Bone marrow (tissue), 2 donors: ENCODE measurements at regions not wholly inside any gene's neighbourhood (a gene's known extent, or its start where the extent isn't known, plus 50 kb on each side); places are given as distances from the start of the nearest gene placed in this dataset.

Experiments used
- DNase-seq, 2 donors: peaks; one replicate each; lab custom pipeline; 2025; lab: John Stamatoyannopoulos, UW

DNA sequence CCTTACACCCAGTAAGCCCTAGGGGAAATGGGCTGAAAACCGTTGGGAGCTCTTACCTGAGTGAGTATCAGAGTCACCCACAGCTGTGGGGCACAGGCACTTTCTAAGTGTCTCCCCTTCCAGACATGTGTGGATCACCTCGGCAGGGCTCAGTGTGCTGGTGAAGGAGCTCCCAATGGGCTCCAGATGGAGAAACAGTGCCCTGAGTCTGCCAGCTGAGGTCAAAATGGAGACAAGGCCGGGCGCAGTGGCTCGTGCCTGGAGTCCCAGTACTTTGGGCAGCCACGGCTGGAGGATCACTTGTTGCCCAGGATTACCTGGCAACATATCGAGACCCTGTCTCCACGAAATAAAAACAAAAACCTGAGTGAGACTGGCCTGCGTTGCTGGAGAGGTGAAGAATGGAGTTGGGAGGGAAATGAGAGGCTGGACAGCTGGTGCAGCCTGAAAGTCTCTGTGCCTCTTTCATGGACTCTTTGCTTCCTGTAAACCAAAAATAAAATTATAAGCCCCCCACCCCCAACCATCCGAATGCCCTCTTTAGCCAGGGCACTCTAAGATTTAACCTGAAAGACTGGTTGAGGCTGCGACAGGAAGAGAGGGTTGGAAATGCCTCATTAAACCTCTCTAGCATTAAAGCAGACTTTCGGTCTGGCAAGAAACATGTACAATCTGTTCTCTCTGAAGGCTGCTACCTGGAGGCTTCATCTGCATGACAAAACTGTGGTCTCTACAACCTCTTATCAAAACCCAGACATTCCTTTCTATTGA is 111.8 kb downstream of the SNX19 start:
- no peak for DNase-seq

DNA sequence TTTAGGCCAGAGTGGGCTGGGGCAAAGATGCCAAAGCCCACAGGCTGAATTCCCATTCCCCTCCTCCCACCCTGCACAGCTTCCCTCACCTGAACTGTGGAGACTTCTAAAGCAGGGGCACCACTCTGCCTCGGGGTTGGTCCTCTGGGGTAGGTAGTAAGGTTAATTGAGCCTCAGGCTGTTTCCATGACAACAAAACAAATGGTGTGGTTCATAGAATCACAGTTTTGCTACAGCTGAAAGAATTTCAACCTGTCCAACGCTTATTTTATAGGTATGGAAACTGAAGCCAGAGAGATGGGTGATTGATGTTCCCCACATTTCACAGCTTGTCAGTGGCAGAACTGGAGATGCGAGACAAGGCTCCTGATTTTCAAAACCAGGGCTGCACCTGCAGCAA is 109.5 kb downstream of the SNX19 start:
- no peak for DNase-seq

DNA sequence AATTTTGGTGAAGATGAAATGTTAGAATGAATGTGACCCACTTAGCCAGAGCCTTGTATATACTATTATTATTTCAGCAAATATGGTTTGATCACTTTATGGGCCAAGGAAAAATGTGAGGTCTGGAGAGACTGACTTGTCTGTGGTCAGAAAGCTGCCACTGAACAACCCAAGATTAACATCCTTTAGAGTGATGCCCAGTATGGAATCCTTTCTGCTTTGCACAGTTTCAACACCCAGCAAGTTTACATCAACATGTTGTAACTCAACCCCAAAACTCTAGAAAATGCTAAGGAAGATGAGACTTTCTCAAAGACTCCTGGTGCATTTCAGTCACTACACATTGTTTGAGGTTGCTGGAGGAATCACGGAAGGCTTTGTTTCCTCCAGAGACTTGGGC is 107.7 kb downstream of the SNX19 start:
- DNase-seq = no peak

DNA sequence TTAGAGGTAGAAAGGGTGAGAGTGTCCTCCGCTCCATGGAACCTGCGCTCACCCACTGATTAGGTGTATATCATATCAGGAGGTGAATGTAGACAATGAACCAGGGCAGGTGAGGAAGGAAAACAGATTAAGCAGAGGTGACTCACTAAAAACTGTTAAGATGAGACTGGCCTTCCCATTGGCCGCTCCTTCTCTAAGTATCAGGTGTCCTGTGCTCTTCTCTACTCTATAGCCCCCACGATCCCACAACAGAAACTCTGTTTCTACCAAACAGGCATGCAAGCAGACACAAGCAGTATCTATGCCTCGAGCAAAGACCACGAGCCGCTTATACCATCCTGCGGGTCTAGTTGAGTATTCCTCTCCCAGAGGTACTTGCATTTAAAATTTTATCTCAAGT is 103.1 kb downstream of the SNX19 start:
- no peak for DNase-seq

DNA sequence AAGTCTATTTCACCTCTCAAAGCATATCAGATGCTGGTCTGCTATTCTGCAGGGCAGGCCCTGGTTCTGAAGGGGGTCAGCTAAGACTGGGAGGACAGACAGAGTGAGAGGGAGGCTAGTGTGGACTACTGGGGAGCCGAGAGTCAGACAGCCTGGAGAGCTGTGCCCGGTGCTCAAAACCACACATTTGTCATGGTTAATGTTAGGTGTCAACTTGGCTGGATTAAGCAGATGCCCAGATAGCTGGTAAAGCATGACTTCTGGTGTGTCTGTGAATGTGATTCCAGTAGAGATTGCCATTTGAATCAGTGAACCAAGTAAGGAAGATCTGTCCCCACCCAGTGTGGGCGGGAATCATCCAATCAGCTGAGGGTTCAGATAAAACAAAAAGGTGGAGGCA is 102.6 kb downstream of the SNX19 start:
- DNase-seq = no peak

DNA sequence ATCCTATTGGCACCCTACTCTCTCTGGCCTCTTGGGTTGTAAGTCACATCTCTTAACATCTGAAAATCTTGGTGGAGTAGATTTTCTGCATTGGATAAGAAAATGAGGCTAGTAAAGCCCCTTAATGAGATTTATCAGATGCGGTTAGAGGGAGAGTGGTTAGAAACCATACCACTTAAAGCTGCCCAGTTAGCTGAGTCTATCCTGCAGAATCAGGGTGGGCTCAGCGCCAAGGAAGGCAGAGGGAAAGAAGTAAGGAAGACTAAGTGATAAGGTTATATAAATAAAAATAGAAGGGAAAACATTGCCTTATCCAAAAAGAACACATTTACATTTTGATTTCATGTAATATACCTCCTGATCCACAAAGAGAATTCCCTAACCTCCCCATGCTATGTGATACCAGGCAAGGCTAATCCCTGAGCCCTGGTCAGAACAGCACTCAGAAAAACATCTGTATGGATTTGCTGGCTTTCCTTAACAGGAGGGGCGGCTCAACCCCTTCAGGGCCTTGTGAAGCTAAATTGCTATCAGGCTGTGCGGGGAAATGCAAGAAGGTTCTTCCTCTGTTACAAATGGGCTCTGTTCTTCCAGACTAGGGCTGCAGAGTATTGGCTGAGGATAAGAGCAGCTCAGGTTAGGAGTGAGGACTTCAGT is 101.7 kb downstream of the SNX19 start:
- no peak for DNase-seq

DNA sequence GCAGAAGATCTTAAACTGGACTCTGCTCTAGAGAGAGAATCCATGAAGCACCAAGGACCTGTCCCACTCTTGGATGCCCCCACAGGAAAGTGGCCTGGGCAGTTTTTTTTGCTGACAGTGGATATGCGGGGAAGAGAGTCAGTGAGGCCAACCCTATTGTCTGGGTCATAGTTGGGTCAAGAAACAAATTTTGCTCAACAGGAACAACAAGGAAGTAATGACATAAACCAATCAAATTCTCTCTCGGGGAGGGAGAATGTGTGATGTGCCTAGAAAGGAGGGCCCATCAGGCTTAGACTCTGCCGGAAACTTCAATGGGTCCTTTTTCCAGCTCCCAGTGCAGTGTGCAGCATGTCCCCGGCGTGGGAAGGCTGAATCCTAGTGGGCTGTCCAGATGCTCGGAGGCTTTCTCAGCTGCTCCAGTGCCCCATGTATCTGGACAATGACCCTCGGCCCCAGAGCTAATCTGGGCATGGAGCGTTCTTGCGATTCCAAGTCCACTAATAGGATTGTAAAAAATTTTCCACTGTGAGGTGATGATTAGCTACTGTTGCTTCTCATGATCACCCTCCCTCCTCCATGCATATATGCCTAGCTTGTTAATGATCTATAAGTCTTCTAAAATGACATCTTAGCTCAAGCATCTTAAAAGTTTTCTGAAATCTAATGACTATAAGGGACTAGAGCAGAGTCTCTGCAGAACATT is 101.0 kb downstream of the SNX19 start:
- no peak for DNase-seq

DNA sequence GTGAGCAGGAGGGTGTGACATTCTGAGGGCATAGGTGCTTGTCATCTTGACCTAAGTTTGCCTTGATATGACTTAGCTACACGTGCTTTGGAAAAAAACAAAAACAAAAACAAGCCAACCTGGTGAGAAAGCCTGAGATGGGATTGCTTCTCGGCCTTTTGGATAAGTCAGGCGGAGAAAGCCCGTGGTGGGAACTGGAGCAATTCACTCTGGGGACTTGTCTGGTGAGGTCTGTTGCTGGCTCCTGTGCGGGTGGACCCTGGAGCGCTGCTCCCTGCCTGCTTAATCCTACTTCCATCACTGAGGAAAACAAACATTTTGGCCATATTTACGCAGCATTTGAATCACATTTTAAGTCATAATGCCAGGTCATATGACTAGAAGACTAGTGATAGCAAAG is 100.3 kb downstream of the SNX19 start:
- no peak for DNase-seq

DNA sequence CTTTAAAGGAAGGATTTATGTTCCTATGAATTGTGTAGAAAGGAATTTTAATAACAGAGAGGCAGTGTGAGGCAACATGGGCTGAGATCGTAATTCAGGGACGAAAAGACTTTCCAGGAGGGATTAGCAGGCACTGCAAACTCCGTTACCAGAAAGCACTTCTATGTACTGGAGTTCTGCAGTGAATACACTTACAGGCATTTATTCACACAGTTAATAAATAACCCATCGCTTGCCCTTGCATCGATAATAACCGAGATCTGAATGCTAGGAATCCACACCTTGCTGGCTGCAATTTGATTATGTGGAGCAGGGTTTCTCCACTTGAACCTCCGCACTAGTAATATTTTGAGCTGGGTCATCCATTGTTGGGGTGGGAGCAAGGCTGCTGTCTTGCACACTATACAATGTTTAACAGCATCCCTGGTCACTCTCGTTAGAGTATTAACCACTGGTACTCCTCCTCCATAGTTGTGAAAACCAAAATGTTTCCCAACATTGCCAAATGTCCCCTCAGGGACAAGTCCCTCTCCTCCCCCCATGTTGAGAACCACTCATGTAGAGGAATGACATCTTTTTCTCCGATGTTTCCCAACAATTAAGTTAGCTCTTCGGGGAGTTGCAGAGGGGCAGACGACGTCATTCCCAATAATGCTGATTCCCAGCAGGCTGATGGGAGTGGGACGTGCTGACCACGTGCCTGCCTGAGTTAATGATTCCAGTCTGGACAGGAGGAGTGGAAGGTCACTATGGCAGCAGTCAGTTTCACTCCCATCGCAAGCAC is 99.5 kb downstream of the SNX19 start:
- DNase-seq = no peak

DNA sequence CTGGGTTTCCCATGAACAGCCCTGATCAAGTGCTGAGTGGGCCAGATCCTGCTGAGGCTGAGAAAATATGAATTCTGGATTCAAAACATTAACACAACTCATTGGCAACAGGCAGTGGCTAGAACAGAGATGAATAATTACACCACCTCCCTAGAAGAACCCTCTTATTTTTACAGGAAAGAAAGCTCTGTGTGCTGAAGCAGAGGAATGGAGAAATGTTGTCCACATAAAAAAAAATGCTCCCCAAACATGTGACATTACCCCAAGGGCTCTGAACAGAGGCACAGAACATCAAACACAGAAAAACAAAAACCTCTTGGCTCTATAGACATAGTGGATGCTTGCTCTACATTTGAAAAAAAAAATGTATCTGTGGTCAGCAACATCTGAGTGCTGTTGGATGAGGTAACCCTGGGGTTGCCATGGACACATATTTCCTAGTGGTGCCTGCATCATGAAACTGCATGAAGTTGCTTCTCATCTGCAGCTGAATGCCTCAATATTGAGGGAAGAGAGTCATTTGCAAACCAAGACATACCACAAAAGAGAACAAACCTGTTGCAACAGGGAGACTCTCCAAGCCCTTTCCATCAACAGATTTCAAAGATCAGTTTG is 98.8 kb downstream of the SNX19 start:
- no peak for DNase-seq

DNA sequence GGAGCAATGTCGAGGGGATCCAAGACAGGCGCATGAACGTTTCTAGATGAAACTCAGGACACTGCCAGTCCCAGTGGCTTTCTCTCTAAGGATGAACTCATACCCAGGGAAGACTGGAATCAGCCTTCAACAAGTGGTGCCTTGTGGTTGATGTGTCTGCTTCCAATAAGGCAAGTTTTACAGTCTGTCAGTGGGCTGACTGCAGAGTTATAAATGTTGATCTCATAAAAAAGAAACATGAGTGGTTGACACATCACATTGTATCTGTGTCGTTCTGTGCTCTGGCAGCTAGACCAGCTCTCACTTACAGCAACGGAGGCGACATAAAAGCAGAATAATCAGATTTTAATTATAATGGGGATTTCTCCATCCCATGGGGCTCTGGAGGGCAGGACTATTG is 96.7 kb downstream of the SNX19 start:
- DNase-seq = no peak
